Stimulated activated CD4-positive, alpha-beta T cell treated with anti-CD3 and anti-CD28 coated beads, Interleukin-2, amount 100 ng/mL, for 4 hours (primary cell): ENCODE measurements at regions not wholly inside any gene's neighbourhood (a gene's known extent, or its start where the extent isn't known, plus 50 kb on each side); places are given as distances from the start of the nearest gene placed in this dataset.

Experiments
- DNase-seq: peaks from one replicate; pipeline ENCODE4 v3.0.0-alpha.2; 2020; ENCODE audit warnings: low read depth

- DNase-seq: no peak
Measured at GRCh38 chr9:79201636-79202035, 370.1 kb upstream of the TLE4 start.

- no peak for DNase-seq
Measured at GRCh38 chr9:79208791-79209396, 362.9 kb upstream of the TLE4 start.

GRCh38 chr9:79210541-79211243 lies 361.1 kb upstream of the TLE4 start:
- no peak for DNase-seq

GRCh38 chr9:79213417-79214125 lies 358.2 kb upstream of the TLE4 start:
- no peak for DNase-seq

- DNase-seq: no peak
Measured at GRCh38 chr9:79215821-79216220, 355.9 kb upstream of the TLE4 start.

- DNase-seq: no peak
Measured at GRCh38 chr9:79220251-79220650, 351.5 kb upstream of the TLE4 start.

- DNase-seq: no peak
Measured at GRCh38 chr9:79220666-79221065, 351.1 kb upstream of the TLE4 start.

- no peak for DNase-seq
Measured at GRCh38 chr9:79221084-79221483, 350.7 kb upstream of the TLE4 start.

GRCh38 chr9:79222483-79222882 lies 349.3 kb upstream of the TLE4 start:
- no peak for DNase-seq

GRCh38 chr9:79224672-79225433 lies 346.9 kb upstream of the TLE4 start:
- DNase-seq: no peak

GRCh38 chr9:79233542-79233941 lies 338.2 kb upstream of the TLE4 start:
- DNase-seq: no peak

- no peak for DNase-seq
Measured at GRCh38 chr9:79236466-79236865, 335.3 kb upstream of the TLE4 start.

GRCh38 chr9:79237861-79238260 lies 333.9 kb upstream of the TLE4 start:
- DNase-seq: no peak

- DNase-seq: no peak
Measured at GRCh38 chr9:79240774-79241173, 331.0 kb upstream of the TLE4 start.

- no peak for DNase-seq
Measured at GRCh38 chr9:79242489-79242888, 329.3 kb upstream of the TLE4 start.

- DNase-seq: no peak
Measured at GRCh38 chr9:79246170-79246569, 325.6 kb upstream of the TLE4 start.

- DNase-seq: no peak
Measured at GRCh38 chr9:79247021-79247420, 324.7 kb upstream of the TLE4 start.

- no peak for DNase-seq
Measured at GRCh38 chr9:79250806-79251205, 321.0 kb upstream of the TLE4 start.

- no peak for DNase-seq
Measured at GRCh38 chr9:79254900-79255650, 316.7 kb upstream of the TLE4 start.

- no peak for DNase-seq
Measured at GRCh38 chr9:79255651-79256260, 316.0 kb upstream of the TLE4 start.

- DNase-seq: no peak
Measured at GRCh38 chr9:79256691-79257213, 315.0 kb upstream of the TLE4 start.
